HG03135 (cell line): ENCODE measurements at regions not wholly inside any gene's neighbourhood (a gene's known extent, or its start where the extent isn't known, plus 50 kb on each side); places are given as distances from the start of the nearest gene placed in this dataset.
A peak's percentile ranks its signal among the peaks of the same experiment; 100 is the strongest.

ENCODE experiments used
- ATAC-seq: cut with Tn5 transposase; IDR thresholded peaks from one replicate; pipeline ENCODE4 v1.9.1; 2021; ENCODE audit warnings: mild to moderate bottlenecking, moderate library complexity; ENCODE audit not compliant: unreplicated experiment

GRCh38 chr18:5091741-5092140 lies 105.3 kb downstream of the AKAIN1 start:
- no peak for ATAC-seq

- no peak for ATAC-seq
Observed at GRCh38 chr18:5075297-5075696, 121.8 kb downstream of the AKAIN1 start.

GRCh38 chr18:5073026-5073944 lies 123.8 kb downstream of the AKAIN1 start:
- peak; percentile 74 for ATAC-seq

GRCh38 chr18:5068851-5069250 lies 128.2 kb downstream of the AKAIN1 start:
- no peak for ATAC-seq

- ATAC-seq, result no peak
Observed at GRCh38 chr18:5066380-5066977, 130.6 kb downstream of the AKAIN1 start.

- no peak for ATAC-seq
Observed at GRCh38 chr18:5065615-5066014, 131.4 kb downstream of the AKAIN1 start.

GRCh38 chr18:5064841-5065370 lies 132.2 kb downstream of the AKAIN1 start:
- ATAC-seq, result no peak

GRCh38 chr18:5061785-5062184 lies 135.3 kb downstream of the AKAIN1 start:
- ATAC-seq, result no peak

GRCh38 chr18:5060543-5060942 lies 136.5 kb downstream of the AKAIN1 start:
- no peak for ATAC-seq

GRCh38 chr18:5059696-5060032 lies 137.4 kb downstream of the AKAIN1 start:
- ATAC-seq, result no peak

- no peak for ATAC-seq
Observed at GRCh38 chr18:5058768-5059695, 138.0 kb downstream of the AKAIN1 start.

GRCh38 chr18:5057386-5058348 lies 139.4 kb downstream of the AKAIN1 start:
- peak; percentile 65 for ATAC-seq

- no peak for ATAC-seq
Observed at GRCh38 chr18:5052491-5052890, 144.6 kb downstream of the AKAIN1 start.

- ATAC-seq, result no peak
Observed at GRCh38 chr18:5051207-5051606, 145.8 kb downstream of the AKAIN1 start.

- ATAC-seq, result no peak
Observed at GRCh38 chr18:5049124-5049523, 147.9 kb downstream of the AKAIN1 start.

GRCh38 chr18:5040476-5040875 lies 156.6 kb downstream of the AKAIN1 start:
- no peak for ATAC-seq

GRCh38 chr18:5036523-5036922 lies 160.5 kb downstream of the AKAIN1 start:
- ATAC-seq, result no peak

- no peak for ATAC-seq
Observed at GRCh38 chr18:5031216-5031615, 165.8 kb downstream of the AKAIN1 start.

- no peak for ATAC-seq
Observed at GRCh38 chr18:5030636-5031035, 166.4 kb downstream of the AKAIN1 start.

- no peak for ATAC-seq
Observed at GRCh38 chr18:5029592-5029991, 167.5 kb downstream of the AKAIN1 start.
